ENCODE measurements at regions not wholly inside any gene's neighbourhood (a gene's known extent, or its start where the extent isn't known, plus 50 kb on each side); places are given as distances from the start of the nearest gene placed in this dataset.

DNA sequence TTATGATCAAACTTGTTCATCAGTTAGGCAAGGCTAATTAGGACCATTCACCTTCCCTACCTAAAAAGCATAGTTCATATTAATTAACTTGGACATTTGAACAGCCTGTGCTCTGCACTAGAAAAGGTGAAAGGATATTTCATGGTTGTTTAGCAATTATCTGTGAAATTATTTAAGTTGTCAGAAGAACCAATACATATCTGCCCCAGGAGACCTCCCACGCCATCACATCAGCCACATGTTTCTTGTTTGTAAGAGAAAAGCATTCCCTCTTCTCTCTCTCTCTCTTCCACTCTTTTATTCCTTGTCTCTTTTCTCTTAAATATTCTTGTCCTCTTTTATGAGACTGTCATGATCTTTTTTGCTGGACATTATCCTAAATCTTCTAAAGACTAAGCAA is 282.0 kb upstream of the RND3 start:
- TF ChIP-seq, protein P1, sequence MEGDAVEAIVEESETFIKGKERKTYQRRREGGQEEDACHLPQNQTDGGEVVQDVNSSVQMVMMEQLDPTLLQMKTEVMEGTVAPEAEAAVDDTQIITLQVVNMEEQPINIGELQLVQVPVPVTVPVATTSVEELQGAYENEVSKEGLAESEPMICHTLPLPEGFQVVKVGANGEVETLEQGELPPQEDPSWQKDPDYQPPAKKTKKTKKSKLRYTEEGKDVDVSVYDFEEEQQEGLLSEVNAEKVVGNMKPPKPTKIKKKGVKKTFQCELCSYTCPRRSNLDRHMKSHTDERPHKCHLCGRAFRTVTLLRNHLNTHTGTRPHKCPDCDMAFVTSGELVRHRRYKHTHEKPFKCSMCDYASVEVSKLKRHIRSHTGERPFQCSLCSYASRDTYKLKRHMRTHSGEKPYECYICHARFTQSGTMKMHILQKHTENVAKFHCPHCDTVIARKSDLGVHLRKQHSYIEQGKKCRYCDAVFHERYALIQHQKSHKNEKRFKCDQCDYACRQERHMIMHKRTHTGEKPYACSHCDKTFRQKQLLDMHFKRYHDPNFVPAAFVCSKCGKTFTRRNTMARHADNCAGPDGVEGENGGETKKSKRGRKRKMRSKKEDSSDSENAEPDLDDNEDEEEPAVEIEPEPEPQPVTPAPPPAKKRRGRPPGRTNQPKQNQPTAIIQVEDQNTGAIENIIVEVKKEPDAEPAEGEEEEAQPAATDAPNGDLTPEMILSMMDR (IDR thresholded peaks at IDR 0.05; ENCODE audit: low read length) = no peak
- no peak for TF ChIP-seq EZH2 (IDR thresholded peaks at IDR 0.05; ENCODE audit: borderline replicate concordance, low read length)
